ENCODE measurements at regions not wholly inside any gene's neighbourhood (a gene's known extent, or its start where the extent isn't known, plus 50 kb on each side); places are given as distances from the start of the nearest gene placed in this dataset.

DNA sequence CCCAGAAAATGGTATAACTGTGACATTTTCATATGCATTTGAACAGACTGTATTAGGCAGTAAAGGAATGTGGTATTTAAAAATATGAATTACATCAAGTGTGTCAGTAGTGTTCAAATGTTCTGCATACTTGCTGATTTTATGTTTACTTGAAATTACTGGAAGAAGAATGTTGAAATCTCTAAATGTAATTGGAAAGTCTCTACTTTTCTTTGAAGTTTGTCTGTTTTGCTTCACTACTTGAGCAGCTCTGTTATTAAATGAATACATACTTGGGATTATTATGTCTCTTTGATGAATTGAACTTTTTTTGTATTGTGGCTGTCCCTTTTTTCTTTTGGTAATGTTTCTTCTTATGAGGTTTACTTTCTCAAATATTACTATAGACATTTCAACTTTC lies 205.6 kb downstream of the TAF11L14 start:
- Histone ChIP-seq H2AK5ac (ENCODE audit: low read depth, low read length) (no peak overlapping the region), H3K14ac (ENCODE audit: insufficient read length) (no peak overlapping the region), H3K4ac (replicated peaks; ENCODE audit: insufficient read length, low read depth, low read length) (no peak overlapping the region), H3K4me3 (ENCODE audit: extremely low read depth in 1 of 4, insufficient read depth in 2 of 4, low read depth in 3 of 4, low read length in 4 of 4) (no peak overlapping the region), H4K20me1 (replicated peaks in 1 of 2; ENCODE audit: control insufficient read depth in 1 of 2, insufficient read depth in 2 of 2, low read length in 2 of 2) (no peaks in the 10 kb centered on the region), H3K23ac (ENCODE audit: insufficient read length) (no peak overlapping the region), H2BK20ac (ENCODE audit: low read length) (no peak overlapping the region), H3K56ac (replicated peaks; ENCODE audit: insufficient read length, low read depth, low read length) (no peak overlapping the region), H3K4me1 (replicated peaks in 1 of 4; ENCODE audit: control insufficient read depth in 3 of 4, insufficient read depth in 4 of 4, low read length in 3 of 4) (no peaks in the 10 kb centered on the region), H3K9ac (replicated peaks in 1 of 4; ENCODE audit: extremely low read depth in 1 of 4, low read depth in 3 of 4, low read length in 3 of 4) (no peak overlapping the region), H2AFZ (ENCODE audit: low read length) (no peak overlapping the region), H3K79me1 (ENCODE audit: low read depth, low read length) (no peaks in the 10 kb centered on the region), H2BK12ac (ENCODE audit: low read depth, low read length) (no peak overlapping the region), H4K91ac (replicated peaks; ENCODE audit: insufficient read length, low read length) (no peak overlapping the region), H4K8ac (ENCODE audit: extremely low read depth, insufficient read depth, low read length) (no peak overlapping the region), H3K23me2 (ENCODE audit: low read depth, low read length) (no peaks in the 10 kb centered on the region), H3K9me3 (ENCODE audit: insufficient read depth in 2 of 2, low read depth in 1 of 2, low read length in 1 of 2) (peaks cover 0 to 3% of the 10 kb centered on the region in 2 experiments; a peak in 1 of 4 replicates), H3K36me3 (ENCODE audit: control insufficient read depth in 2 of 4, insufficient read depth in 4 of 4, low read length in 3 of 4) (no peaks in the 10 kb centered on the region), H3K18ac (ENCODE audit: extremely low read depth, low read length) (no peak overlapping the region), H2BK5ac (ENCODE audit: low read depth, low read length) (no peak overlapping the region), H3K27ac (ENCODE audit: low read depth, low read length) (no peak overlapping the region), H3K4me2 (ENCODE audit: insufficient read depth in 1 of 2, low read depth in 2 of 2, low read length in 2 of 2) (no peak overlapping the region), H2BK120ac (replicated peaks; ENCODE audit: low read depth, low read length) (no peak overlapping the region), H3K79me2 (ENCODE audit: control insufficient read depth in 1 of 2, insufficient read depth in 2 of 2, low read length in 2 of 2) (no peaks in the 10 kb centered on the region), H3K27me3 (replicated peaks in 1 of 4; ENCODE audit: control insufficient read depth in 3 of 4, extremely low read depth in 1 of 4, insufficient read depth in 3 of 4, low read length in 3 of 4) (no peaks in the 10 kb centered on the region), H4K5ac (ENCODE audit: insufficient read length, low read depth, low read length) (no peak overlapping the region), H2BK15ac (ENCODE audit: low read length) (no peak overlapping the region)
- FAIRE-seq (no peak), DNase-seq (ENCODE audit: low read depth in 1 of 2, low spot score in 2 of 2) (no peak)
- ChIA-PET POLR2A (ENCODE audit: partially characterized antibody) (no interaction called here), CTCF (ENCODE audit: partially characterized antibody) (no interaction called here)
- TF ChIP-seq, protein P1, sequence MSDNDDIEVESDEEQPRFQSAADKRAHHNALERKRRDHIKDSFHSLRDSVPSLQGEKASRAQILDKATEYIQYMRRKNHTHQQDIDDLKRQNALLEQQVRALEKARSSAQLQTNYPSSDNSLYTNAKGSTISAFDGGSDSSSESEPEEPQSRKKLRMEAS (IDR thresholded peaks at IDR 0.05), result no peak
- TF ChIP-seq KDM4A (IDR thresholded peaks at IDR 0.05; ENCODE audit: low read depth, low read length, severe bottlenecking) (no peak), SIN3A (conservative IDR thresholded peaks at IDR 0.05 in 1 of 2, IDR thresholded peaks at IDR 0.05 in 1 of 2; ENCODE audit: low read depth in 1 of 2, low read length in 2 of 2) (no peak), ATF3 (IDR thresholded peaks at IDR 0.05; ENCODE audit: insufficient read depth, low read depth, low read length) (no peak), BRCA1 (IDR thresholded peaks at IDR 0.05; ENCODE audit: low read depth, low read length) (no peak), KDM5A (IDR thresholded peaks at IDR 0.05; ENCODE audit: low read length) (no peak), TEAD4 (IDR thresholded peaks at IDR 0.05; ENCODE audit: low read depth, low read length) (no peak), SIRT6 (IDR thresholded peaks at IDR 0.05; ENCODE audit: low read length) (no peak), NANOG (IDR thresholded peaks at IDR 0.05; ENCODE audit: insufficient read depth, low read depth, low read length, poor library complexity, severe bottlenecking) (no peak), CBX5 (IDR thresholded peaks at IDR 0.05; ENCODE audit: low read depth, low read length) (no peak), SP1 (IDR thresholded peaks at IDR 0.05; ENCODE audit: low read depth, low read length) (no peak), POU5F1 (IDR thresholded peaks at IDR 0.05; ENCODE audit: low read depth, low read length) (no peak), RNF2 (IDR thresholded peaks at IDR 0.05; ENCODE audit: borderline replicate concordance, low read depth, low read length, missing control alignments, poor library complexity, severe bottlenecking) (no peak)
- TF ChIP-seq, protein P2, sequence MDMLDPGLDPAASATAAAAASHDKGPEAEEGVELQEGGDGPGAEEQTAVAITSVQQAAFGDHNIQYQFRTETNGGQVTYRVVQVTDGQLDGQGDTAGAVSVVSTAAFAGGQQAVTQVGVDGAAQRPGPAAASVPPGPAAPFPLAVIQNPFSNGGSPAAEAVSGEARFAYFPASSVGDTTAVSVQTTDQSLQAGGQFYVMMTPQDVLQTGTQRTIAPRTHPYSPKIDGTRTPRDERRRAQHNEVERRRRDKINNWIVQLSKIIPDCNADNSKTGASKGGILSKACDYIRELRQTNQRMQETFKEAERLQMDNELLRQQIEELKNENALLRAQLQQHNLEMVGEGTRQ (IDR thresholded peaks at IDR 0.05; ENCODE audit: low read length), result no peak

Data from H1 (cell line).